GM12865 (cell line): ENCODE measurements at regions not wholly inside any gene's neighbourhood (a gene's known extent, or its start where the extent isn't known, plus 50 kb on each side); places are given as distances from the start of the nearest gene placed in this dataset.

Experiments
- DNase-seq: peaks from one replicate; pipeline ENCODE4 v3.0.0; 2010; ENCODE audit warnings: low read depth
- H3K4me3 ChIP-seq: 2 replicates; pipeline ENCODE4 v1.5.1; 2011; ENCODE audit warnings: mild to moderate bottlenecking, low read depth, low read length, control low read depth
- TF ChIP-seq, protein P1 (sequence below): IDR thresholded peaks from 2 replicates; pipeline ENCODE4 v1.5.1; 2011; ENCODE audit warnings: low read length, control low read depth, low read depth, inconsistent platforms; ENCODE audit not compliant: insufficient read depth; ENCODE audit errors: missing control alignments

DNA sequence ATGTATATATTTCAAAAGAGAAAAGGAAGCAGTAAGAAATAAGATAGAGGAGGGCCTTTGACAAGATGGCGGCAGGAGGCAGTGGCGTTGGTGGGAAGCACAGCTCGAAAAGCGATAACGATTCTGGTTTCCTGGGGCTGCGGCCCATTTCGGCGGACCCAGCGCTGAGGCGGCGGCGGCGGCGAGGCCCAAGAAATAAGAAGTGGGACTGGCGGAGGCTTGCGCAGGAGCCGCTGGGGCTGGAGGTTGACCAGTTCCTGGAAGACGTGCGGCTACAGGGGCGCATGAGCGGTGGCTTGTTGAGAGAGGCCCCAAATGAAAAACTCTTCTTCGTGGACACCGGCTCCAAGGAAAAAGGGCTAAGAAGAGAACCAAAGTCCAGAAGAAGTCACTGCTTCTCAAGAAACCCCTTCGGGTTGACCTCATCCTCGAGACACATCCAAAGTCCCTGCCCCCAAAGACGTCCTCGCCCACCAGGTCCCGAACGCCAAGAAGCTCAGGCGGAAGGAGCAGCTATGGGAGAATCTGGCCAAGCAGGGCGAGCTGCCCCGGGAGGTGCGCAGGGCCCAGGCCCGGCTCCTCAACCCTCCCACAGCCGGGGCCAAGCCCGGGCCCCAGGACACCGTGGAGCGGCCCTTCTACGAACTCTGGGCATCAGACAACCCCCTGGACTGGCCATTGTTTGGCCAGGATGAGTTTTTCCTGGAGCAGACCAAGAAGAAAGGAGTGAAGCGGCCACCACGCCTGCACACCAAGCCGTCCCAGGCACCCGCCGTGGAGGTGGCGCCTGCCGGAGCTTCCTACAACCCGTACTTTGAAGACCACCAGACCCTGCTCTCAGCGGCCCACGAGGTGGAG, 624.3 kb downstream of the MCTP2 start:
- TF ChIP-seq, protein P1, sequence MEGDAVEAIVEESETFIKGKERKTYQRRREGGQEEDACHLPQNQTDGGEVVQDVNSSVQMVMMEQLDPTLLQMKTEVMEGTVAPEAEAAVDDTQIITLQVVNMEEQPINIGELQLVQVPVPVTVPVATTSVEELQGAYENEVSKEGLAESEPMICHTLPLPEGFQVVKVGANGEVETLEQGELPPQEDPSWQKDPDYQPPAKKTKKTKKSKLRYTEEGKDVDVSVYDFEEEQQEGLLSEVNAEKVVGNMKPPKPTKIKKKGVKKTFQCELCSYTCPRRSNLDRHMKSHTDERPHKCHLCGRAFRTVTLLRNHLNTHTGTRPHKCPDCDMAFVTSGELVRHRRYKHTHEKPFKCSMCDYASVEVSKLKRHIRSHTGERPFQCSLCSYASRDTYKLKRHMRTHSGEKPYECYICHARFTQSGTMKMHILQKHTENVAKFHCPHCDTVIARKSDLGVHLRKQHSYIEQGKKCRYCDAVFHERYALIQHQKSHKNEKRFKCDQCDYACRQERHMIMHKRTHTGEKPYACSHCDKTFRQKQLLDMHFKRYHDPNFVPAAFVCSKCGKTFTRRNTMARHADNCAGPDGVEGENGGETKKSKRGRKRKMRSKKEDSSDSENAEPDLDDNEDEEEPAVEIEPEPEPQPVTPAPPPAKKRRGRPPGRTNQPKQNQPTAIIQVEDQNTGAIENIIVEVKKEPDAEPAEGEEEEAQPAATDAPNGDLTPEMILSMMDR, result no peak
- H3K4me3 ChIP-seq, result no peak overlapping the region
- no peak for DNase-seq

DNA sequence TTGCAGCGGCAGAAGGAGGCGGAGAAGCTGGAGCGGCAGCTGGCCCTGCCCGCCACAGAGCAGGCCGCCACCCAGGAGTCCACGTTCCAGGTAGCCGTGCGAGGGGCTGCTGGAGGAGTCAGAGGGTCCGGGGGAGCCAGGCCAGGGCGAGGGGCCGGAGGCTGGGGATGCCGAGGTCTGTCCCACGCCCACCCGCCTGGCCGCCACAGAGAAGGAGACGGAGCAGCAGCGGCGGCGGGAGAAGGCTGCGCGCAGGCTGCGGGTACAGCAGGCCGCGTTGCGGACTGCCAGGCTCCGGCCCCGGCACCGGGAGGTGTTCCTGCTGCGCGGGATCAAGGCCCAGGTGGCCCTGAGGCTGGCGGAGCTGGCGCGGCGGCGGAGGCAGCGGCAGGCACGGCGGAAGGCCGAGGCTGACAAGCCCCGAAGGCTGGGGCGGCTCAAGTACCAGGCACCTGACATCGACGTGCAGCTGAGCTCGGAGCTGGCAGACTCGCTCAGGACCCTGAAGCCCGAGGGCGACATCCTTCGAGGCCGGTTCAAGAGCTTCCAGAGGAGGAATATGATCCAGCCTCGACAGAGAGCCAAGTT, 625.0 kb downstream of the MCTP2 start:
- no peak for DNase-seq
- no peak overlapping the region for H3K4me3 ChIP-seq
- TF ChIP-seq, protein P1, result no peak

DNA sequence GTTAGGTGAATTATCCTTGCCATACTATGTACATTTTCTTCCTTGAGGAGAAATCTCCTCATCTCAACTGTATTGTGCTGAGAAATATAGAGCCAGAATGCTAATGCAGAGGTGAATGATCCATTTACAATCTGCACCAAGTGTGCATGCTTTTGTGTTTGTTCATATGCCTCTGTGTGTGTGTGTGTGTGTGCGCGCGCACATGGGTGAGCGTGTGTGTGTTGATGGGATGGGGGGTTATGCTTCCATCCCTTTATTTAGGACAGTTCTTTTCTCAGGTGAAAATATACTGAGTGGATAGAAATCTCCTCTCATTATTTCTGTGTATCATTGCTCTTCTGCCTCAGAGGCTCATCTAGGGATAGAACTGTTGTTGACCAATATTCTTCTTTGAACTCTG, 626.1 kb downstream of the MCTP2 start:
- no peak for DNase-seq
- TF ChIP-seq, protein P1, result no peak
- H3K4me3 ChIP-seq, result no peak overlapping the region

DNA sequence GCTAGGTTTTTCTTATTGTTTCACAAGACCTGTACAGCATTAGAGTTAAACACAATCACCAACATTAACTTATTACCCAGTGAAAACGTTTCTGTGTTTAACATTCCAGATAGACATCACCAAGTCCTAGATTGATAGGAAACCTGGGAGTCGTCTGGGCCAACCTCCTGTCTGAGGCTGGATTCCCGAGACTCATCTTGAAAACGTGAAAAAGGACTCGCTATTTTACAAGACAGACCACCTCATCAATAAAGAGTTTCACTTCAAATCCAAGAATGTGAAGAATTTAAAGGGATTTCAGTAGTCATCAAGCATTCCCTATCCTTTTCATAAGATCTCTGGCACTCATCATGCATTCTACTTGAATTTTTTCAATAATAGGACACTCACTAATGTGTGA, 626.6 kb downstream of the MCTP2 start:
- no peak overlapping the region for H3K4me3 ChIP-seq
- TF ChIP-seq, protein P1, result no peak
- DNase-seq, result no peak

DNA sequence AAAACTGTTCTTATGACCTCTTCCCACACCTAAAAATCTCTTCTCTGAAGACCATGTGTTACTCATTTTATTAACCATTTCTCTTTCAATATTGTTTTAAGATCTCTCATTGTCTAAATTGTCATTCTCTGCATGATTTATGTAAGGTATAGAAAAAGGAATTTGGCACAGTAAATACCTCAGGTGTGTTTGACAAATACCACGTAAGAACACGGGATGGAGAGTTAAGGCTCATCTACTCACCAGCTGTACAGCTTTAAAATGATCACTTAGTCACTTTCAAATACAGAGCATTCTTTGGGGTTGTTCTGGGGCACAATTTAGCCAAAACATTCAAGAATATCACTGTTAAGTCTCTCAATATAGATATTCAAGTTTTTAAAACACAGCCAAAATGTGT, 627.1 kb downstream of the MCTP2 start:
- DNase-seq, result no peak
- H3K4me3 ChIP-seq, result no peak overlapping the region
- TF ChIP-seq, protein P1, result no peak

DNA sequence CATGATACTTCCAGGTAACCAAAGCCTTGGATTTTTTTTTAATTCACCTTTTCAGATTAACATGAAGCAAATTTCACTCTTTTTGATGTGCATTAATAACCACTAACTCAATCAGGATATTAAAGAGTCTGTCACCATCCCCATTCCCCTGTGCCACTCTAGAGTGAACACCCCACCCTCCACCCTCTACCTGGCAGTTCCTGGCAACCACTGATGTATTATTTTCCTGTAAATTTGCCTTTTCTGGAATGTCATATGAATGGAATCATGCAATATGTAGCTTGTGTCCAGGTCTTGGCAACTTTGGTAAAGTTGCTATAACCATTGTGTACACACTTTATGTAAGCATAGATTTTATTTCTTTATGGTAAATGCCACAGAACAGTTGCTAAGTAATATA, 627.6 kb downstream of the MCTP2 start:
- H3K4me3 ChIP-seq, result no peak overlapping the region
- no peak for DNase-seq
- TF ChIP-seq, protein P1, result no peak
